SK-N-DZ (cell line): ENCODE measurements at regions not wholly inside any gene's neighbourhood (a gene's known extent, or its start where the extent isn't known, plus 50 kb on each side); places are given as distances from the start of the nearest gene placed in this dataset.

Experiments
- DNase-seq: peaks from one replicate; pipeline ENCODE4 v3.0.0-alpha.2; 2015; ENCODE audit warnings: low spot score
- small RNA-seq, 2 experiments: library from RNA; depleted of rRNA; stranded (forward); fragments of <200 nt; gene quantifications; one replicate each; pipeline ENCODE3, GENCODE V24; 2014

DNA sequence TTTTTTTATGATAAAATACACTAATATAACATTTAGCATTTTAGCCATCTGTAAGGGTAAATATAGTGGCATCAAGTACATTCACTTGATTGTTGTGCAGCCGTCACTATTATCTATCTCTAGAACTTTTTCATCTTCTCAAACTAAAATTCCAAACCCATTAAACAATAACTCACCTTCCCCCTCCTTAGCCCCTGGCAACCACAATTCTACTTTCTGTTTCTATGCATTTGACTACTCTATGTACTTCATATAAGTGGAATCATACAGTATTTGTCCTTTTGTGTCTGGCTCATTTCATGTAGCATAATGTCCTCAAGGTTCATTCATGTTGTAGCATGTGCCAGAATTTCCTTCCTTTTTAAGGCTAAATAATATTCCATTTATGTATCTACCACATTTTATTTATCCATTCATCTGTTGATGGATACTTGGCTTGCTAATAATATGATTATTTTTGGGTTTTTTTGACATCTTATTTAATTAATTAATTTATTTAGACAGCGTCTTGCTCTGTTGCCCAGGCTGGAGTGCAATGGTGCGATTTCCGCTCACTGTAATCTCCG is 69.6 kb upstream of the MACF1 start:
- DNase-seq, result no peak

GRCh38 chr1:39136638-39137037 is 67.9 kb upstream of the MACF1 start:
- no peak for DNase-seq

DNA sequence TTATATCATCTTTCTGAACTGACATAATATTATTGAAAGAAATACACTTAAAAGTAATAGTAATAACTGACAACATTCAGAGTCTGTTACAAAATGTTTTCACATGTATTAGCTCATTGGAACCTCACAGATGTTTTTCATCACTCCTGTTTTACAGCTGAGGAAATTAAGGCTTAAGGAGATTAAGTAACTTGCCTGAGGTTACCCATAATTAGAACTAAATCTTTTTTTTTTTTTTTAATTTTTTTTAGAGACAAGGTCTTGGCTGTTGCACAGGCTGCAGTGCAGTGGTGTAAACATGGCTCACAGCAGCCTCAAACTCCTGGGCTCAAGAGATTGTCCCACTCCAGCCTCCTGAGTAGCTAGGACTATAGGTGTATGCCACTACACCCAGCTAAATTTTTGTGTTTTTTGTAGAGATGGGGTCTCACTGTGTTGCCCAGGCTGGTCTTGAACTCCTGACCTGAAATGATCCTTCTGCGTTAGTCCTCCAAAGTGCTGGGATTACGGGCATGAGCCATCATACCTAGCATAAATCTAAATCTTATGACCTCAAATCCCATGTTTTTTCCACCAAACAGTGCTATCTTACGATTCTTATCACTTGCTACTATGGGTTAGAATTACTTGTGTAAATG is 64.7 kb upstream of the MACF1 start:
- no peak for DNase-seq

DNA sequence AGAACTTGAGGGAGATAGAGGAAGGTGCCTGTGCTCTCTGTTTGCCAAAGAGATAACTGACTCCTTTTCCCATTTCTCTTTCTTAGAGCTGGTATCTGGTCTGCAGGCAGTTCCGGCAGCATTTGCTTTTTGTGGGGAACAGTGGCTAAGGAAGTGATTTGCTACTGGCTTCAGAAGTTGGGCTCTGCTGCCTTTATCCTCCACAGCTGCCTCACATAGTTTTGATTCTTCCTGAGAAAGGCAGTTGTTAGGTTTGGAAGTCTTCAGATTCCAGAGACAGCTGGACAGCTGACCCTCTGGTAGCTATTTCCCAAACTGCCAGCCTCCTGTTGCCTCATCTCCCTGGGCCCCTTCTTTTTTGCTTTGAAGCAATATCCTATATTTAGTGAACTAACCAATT is 62.6 kb upstream of the MACF1 start:
- DNase-seq, result no peak

DNA sequence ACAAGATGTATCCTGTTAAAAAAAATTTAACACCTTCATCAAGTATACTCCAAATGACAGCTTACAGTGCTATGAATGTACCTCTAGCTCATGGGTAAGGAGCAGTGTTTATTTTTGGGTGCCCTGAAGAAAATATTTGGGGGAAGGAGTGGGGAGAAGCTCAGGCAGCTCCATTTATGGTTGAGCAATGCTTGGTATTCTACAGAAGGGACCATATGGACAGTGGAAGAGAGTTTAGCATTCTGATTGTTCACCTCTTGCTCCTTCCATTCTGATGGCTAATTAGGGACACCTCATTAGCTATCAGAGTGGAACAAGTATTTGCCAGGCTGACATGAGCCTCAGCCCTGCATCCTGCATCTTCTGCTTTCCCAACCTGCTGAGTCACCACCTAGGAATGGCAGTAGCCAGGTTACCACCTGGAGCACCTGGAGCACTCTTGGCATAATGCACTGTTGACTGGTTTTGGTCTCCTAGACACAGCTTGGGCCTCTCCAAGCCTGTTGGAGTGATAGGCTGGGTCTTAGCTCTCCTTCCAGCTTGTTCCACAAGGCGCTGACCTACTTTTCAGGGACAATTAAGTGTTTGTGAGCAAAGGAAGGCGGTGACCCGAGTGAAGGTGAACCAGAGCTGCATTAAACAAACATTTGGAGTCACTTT is 62.0 kb upstream of the MACF1 start:
- no peak for DNase-seq

DNA sequence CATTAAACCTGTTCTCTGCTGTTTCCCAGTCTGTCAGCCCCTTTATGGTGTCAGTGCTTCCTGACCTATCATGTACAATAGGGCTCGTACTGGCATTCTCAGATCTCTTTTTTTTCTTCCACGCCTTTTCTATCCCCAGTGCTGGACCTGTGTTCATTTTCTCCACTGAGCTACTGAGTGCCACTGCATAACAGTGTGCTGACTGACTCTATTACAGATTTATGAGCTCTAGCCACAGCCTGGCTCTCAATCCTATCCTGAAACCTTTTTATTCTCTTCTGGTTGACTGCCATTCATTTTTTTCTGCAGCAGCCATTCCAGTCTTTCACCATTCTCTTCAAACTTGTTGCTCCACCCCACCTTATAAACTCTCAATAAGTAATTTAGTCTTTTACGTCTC is 59.6 kb upstream of the MACF1 start:
- DNase-seq, result no peak

GRCh38 chr1:39145331-39145965 is 59.0 kb upstream of the MACF1 start:
- DNase-seq, result no peak

GRCh38 chr1:39146681-39147080 is 57.8 kb upstream of the MACF1 start:
- DNase-seq, result no peak

- DNase-seq, result no peak
Observed at GRCh38 chr1:39147099-39148025, 57.1 kb upstream of the MACF1 start.

GRCh38 chr1:39148942-39149341 is 55.6 kb upstream of the MACF1 start:
- no peak for DNase-seq

DNA sequence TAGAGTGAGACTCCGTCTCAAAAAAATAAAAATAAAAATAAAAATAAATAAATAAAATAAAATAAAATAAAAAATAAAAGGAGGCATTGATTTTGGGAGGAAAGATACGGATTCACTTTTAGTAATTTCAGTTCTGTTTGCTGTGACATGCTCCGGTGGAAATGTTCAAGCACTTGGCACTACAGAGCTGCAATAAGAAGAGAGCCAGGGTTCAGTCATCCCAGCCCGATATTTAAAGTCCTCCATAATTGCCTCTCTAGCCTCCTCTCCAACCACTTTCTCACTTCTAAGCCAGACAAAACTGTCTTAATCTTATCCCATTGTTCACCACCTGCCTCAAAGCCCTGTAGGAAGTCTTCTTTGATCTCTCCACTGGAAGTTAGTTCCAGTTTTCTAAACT is 55.0 kb upstream of the MACF1 start:
- DNase-seq, result no peak

DNA sequence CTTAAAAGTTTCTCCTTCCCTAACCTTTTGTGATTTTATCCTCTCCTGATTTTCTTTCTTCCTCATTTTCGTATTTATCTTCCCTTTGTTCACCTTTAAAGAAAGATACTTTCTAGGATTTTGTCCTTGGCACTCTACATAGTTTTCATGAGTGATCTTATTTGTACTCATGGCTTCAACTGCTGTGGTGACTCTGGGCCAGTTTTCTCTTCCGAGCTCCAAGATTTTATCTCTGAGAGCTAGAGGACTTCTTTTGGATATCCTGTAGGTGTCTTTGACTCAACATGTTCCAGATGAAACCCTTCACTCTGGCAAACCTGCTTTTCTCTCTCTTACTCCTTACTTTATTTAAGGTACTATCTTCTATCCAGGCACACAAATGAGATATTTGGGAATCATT is 53.7 kb upstream of the MACF1 start:
- no peak for DNase-seq

GRCh38 chr1:39151267-39151666 is 53.2 kb upstream of the MACF1 start:
- DNase-seq, result no peak

DNA sequence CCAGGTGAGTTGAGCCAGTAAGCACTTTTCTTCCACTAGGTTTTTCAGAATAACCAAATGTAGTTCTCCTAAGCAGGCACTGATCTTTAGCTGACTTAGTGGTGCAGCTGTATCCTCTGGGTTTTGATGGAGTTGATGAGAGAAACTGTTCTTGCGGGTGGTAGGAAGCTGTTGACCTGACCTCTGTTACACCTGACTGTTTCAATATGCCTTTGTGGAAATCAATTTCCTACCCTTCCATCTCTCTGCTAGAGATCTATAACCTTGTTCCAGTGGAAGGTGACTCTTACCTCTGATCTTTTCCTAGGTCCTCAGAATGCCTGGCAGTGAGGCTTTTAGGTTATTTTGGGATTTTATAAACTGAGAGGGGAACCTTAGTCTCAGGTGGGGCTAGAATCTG is 51.6 kb upstream of the MACF1 start:
- DNase-seq, result no peak

- no peak for DNase-seq
Observed at GRCh38 chr1:39153684-39154083, 50.8 kb upstream of the MACF1 start.

DNA sequence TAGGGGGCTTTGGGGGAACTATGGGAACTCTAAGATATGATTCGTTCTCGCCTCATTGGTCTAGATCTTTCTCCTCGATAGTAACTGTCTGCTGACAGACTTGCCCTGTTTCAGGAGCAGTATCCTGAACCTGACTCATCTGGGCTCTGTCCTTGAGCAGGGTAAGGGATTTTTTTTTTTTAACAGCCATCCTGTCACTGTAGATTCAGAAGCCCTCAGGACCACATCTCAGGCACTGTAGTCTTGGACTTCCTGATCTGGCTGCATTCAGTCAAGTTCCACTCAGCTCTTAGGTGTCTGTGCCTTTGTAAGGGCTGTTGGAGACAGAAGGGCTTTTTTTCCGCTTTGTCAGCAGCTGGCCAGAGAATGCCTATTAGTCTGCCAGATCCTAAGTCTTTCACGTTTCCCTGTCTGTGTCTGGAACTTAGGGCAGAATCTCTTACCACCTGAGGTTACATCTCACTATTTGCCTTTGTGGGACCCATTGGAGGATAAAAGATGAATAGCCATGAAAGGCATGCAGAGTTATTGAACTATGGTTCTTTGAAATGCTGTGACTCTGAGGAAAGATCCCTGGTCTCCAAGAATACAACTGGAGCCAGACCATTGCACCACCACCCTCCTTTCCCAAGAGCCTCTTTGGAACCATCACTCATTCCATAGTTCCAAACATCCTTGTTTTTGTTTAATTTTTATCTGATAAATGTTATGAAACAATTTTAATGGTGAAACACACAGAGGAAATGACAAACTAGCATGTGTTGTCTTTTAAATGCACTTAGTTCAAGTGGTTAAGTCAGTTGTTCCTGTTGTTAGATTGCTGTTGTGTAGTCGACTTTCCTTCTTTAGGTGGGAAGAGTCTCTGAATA is 49.7 kb upstream of the MACF1 start:
- DNase-seq, result no peak

Small RNAs in the stretch of these regions (small RNA-seq; reads per million reads assigned to genes)
- 0 reads per million in 2 experiments for gene RNA5SP44
- gene RNU6-608P, result 0 reads per million in 2 experiments
